ENCODE measurements at regions not wholly inside any gene's neighbourhood (a gene's known extent, or its start where the extent isn't known, plus 50 kb on each side); places are given as distances from the start of the nearest gene placed in this dataset.

GRCh38 chr17:83179811-83180210 lies 100.4 kb downstream of the METRNL start:
- H3K9me3 Mint-ChIP-seq, result no peaks in the 10 kb centered on the region
- no peaks in the 10 kb centered on the region for H3K36me3 Mint-ChIP-seq
- H3K27ac Mint-ChIP-seq, result no peak overlapping the region
- no peak overlapping the region for H3K4me3 Mint-ChIP-seq
- peaks cover 10 to 13% (median 11%) of the 10 kb centered on the region in 3 donors for H3K4me1 Mint-ChIP-seq
- H3K27me3 Mint-ChIP-seq, result peaks cover 4% of the 10 kb centered on the region

DNA sequence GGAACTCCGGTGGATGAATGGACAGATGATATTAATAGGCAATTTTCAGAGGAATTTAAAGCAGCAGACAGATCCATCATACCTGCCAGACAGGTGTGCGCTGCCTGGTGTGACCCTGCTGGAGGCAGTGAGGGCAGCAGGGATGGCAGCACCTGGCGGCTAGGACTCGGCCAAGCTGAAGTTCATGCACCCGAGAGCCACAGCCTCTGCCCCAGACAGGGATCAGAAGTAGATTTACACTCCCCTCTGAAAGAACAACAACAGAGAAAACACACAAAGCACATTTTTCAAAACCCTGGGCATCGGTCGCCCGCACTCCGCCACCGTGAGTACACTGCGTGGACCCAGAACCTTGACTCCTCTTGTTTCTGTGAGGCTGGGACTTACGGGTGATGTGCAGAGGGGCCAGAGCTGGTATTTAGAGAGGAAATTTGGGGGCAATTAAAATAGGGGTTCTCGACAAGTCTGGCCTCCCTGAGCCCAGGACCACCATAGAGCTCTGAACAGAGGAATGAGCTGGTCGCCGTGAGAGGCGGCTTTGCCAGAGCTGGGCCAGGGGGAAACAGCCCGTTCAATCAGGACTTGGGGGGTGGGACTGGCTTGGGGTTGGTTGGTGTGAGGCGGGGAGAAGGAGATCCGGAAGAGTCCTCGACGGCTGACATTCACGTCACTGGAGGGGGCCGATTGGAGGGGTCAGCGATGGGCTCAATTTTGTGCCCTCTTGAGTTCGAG lies 101.0 kb downstream of the METRNL start:
- Mint-ChIP-seq H3K27me3 (no peaks in the 10 kb centered on the region), H3K9me3 (peaks cover 0 to 2% (median 0%) of the 10 kb centered on the region in 3 donors), H3K27ac (no peak overlapping the region), H3K4me1 (peaks cover 5 to 8% (median 5%) of the 10 kb centered on the region in 3 donors), H3K4me3 (no peak overlapping the region), H3K36me3 (no peaks in the 10 kb centered on the region)

- no peaks in the 10 kb centered on the region for H3K27me3 Mint-ChIP-seq
- H3K4me1 Mint-ChIP-seq, result peaks cover 1 to 3% (median 3%) of the 10 kb centered on the region in 3 donors
- no peak overlapping the region for H3K27ac Mint-ChIP-seq
- no peaks in the 10 kb centered on the region for H3K36me3 Mint-ChIP-seq
- H3K4me3 Mint-ChIP-seq, result no peak overlapping the region
- peaks cover 0 to 2% (median 0%) of the 10 kb centered on the region in 3 donors for H3K9me3 Mint-ChIP-seq
These were observed 101.6 kb downstream of the METRNL start for GRCh38 chr17:83180996-83181481.

- Mint-ChIP-seq H3K27ac (peak overlapping the region in 1 of 3 donors; percentile 86), H3K4me3 (no peak overlapping the region), H3K9me3 (peaks cover 0 to 4% (median 0%) of the 10 kb centered on the region in 3 donors), H3K27me3 (no peaks in the 10 kb centered on the region), H3K4me1 (peaks cover 0 to 3% (median 1%) of the 10 kb centered on the region in 3 donors), H3K36me3 (no peaks in the 10 kb centered on the region)
These were observed 102.7 kb downstream of the METRNL start for GRCh38 chr17:83181991-83182619.

- Mint-ChIP-seq H3K9me3 (peaks cover 0 to 4% (median under 1%) of the 10 kb centered on the region in 3 donors), H3K4me1 (peaks cover 0 to 3% (median 1%) of the 10 kb centered on the region in 3 donors), H3K36me3 (no peaks in the 10 kb centered on the region), H3K27me3 (no peaks in the 10 kb centered on the region), H3K4me3 (peak overlapping the region in 1 of 4 donors; percentile 34), H3K27ac (peak overlapping the region in 1 of 3 donors; percentile 86)
These were observed 103.3 kb downstream of the METRNL start for GRCh38 chr17:83182620-83183101.

DNA sequence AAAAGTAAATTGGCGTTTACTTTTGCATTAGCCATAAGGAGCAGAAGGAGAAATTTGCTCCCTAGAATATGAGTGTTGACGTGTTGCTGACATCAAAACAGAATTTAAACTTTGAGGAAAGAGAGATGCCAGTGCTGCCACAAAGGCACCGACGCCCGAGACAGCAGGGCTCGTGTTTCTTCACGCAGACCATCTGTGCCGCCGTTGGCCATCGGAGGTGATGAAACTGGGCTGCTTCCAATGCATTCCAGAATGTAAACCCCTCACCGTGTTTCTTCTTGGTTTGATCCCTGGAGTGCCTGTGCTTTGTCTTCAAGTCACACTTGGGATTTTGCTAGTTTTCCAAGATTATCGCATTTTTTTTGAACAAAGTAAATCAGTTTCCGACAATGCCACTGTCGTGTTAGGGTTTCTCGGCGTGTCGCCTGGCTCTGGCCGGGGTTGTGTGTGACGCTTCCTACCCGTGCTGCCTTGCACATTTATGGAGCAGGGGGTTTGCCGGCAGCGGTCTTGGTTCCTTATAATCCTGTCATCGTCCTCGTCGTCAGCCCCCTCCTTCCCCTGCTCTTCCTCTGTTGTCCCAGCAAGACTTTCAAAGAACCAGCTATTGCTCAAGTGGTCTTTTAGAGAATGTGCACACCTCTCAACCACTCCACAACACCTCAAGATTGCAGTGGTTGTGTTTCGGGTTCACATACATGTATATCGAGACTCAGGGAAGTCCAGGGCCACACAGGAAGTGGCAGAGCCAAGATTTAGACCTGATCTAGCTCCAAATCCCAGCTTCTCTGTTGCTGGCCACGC lies 103.9 kb downstream of the METRNL start:
- no peak overlapping the region for H3K27ac Mint-ChIP-seq
- peaks cover 0 to 5% (median 4%) of the 10 kb centered on the region in 3 donors for H3K9me3 Mint-ChIP-seq
- no peaks in the 10 kb centered on the region for H3K27me3 Mint-ChIP-seq
- no peaks in the 10 kb centered on the region for H3K36me3 Mint-ChIP-seq
- peaks cover 0 to 3% (median 1%) of the 10 kb centered on the region in 3 donors for H3K4me1 Mint-ChIP-seq
- peak overlapping the region in 1 of 4 donors; percentile 6 for H3K4me3 Mint-ChIP-seq

DNA sequence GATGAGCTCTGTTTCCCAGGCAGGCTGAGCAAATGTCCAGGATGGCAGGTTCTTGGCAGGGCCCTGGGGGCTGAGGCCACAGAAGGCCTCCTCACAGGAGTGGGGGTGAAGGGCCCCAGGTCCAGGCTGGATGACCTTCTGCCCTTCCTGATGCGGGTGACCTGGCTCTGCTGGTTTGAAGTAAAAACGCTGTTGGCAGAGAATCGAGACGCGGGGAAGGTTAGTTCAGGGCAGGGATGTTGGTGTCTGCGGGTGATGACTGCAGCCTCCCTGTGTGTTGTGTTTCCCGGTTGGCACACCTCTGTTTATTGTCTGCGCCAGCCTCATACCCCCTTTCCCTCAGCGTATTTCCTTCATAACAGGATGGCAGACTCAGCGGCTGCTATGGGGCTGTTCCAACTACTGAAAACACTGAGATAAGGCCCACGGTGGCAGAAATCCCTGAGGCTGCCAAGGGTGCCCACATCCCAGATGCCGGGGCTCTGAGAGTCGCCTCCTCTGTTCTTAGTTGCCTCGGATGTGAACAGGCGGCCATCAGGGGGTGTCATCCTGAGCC lies 104.6 kb downstream of the METRNL start:
- H3K36me3 Mint-ChIP-seq, result peaks cover 2% of the 10 kb centered on the region
- no peak overlapping the region for H3K27ac Mint-ChIP-seq
- peaks cover 0 to 5% (median 4%) of the 10 kb centered on the region in 3 donors for H3K9me3 Mint-ChIP-seq
- no peak overlapping the region for H3K4me3 Mint-ChIP-seq
- peaks cover 0 to 3% (median 1%) of the 10 kb centered on the region in 3 donors for H3K4me1 Mint-ChIP-seq
- no peaks in the 10 kb centered on the region for H3K27me3 Mint-ChIP-seq

DNA sequence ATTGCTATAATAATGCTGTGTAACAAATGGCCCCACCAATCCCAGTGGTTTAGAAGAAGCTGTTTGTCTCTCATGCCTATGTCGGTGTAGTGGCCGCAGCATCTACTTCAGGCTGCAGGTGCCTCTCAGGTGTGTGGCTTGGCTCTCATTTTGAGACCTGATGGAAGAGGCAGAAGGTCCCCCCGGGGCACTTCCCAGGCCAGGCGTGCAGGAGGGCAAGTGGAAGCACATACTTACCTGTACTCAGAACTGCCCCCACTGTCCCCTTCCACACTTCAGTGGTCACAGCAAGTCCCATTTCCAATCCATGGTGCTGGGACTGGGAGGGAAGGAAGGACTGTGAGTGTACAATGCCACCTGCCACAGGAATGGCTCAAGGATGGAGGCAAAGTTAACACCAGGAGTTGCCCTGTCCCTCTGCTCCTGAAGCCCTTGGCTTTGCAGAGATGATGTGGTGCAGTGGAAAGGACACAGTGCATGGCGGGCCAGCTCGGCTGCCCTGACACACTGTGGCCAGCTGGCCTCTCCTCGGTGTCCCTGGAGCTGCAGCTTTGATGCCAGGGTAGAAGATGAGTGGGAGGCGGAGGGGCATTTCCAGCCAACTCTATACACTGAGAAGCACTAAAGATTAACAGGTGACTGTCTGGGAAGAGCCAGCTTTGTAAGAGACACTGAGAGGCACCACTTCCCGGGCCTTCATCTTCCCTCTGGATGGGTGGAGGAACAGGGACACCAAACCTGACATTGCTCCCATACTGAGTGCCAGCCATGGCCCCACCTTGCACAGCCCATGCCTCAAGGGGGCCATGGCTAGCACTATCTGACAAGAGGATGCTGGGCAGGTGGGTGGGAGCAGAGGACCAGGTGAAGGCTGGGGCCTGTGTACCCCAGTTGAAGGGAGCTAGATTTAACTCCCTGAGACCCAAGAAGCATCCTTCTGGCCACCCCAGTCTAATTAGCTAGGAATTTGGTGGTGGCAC lies 105.9 kb downstream of the METRNL start:
- Mint-ChIP-seq H3K36me3 (peaks cover 2% of the 10 kb centered on the region), H3K4me1 (peaks cover 0 to 3% (median 1%) of the 10 kb centered on the region in 3 donors), H3K9me3 (peaks cover 0 to 5% (median 4%) of the 10 kb centered on the region in 3 donors), H3K4me3 (no peak overlapping the region), H3K27me3 (no peaks in the 10 kb centered on the region), H3K27ac (no peak overlapping the region)

- no peak overlapping the region for H3K27ac Mint-ChIP-seq
- H3K9me3 Mint-ChIP-seq, result peaks cover 0 to 7% (median 4%) of the 10 kb centered on the region in 3 donors
- no peak overlapping the region for H3K4me3 Mint-ChIP-seq
- H3K36me3 Mint-ChIP-seq, result peaks cover 2% of the 10 kb centered on the region
- peaks cover 0 to 3% (median 1%) of the 10 kb centered on the region in 3 donors for H3K4me1 Mint-ChIP-seq
- no peaks in the 10 kb centered on the region for H3K27me3 Mint-ChIP-seq
These were observed 106.8 kb downstream of the METRNL start for GRCh38 chr17:83186226-83186625.

- H3K27ac Mint-ChIP-seq, result no peak overlapping the region
- peaks cover 0 to 7% (median 4%) of the 10 kb centered on the region in 3 donors for H3K9me3 Mint-ChIP-seq
- H3K36me3 Mint-ChIP-seq, result peaks cover 2% of the 10 kb centered on the region
- peaks cover 0 to 3% (median 3%) of the 10 kb centered on the region in 3 donors for H3K4me1 Mint-ChIP-seq
- H3K4me3 Mint-ChIP-seq, result no peak overlapping the region
- no peaks in the 10 kb centered on the region for H3K27me3 Mint-ChIP-seq
These were observed 107.5 kb downstream of the METRNL start for GRCh38 chr17:83186751-83187421.

DNA sequence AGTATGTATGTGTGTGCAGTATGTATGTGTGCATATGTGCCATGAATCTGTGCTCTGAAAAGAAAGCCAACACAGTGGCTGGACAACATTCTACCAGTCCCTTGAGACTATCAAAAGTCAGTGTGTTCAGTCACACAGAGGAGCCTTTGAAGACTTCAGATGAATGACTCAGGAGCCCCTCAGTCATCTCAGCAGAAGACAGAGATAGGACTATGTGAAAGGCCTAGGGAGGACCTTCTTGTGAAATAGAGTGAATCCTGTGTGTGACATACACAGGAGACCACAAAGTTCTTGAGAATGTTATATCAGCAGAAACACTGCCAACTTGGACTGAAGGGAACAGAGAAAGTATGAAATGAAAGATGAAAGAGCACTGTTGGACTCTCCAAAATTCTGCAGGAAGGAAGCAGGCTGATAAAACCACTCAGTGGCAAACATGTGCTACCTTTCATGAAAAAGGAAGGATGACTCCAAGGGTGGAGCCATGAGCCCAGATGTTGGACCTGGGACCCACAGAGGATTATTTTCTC lies 108.4 kb downstream of the METRNL start:
- H3K27ac Mint-ChIP-seq, result no peak overlapping the region
- H3K4me1 Mint-ChIP-seq, result peaks cover 0 to 3% (median 2%) of the 10 kb centered on the region in 3 donors
- H3K4me3 Mint-ChIP-seq, result no peak overlapping the region
- H3K9me3 Mint-ChIP-seq, result peaks cover 0 to 7% (median 4%) of the 10 kb centered on the region in 3 donors
- H3K36me3 Mint-ChIP-seq, result peaks cover 2% of the 10 kb centered on the region
- no peaks in the 10 kb centered on the region for H3K27me3 Mint-ChIP-seq

DNA sequence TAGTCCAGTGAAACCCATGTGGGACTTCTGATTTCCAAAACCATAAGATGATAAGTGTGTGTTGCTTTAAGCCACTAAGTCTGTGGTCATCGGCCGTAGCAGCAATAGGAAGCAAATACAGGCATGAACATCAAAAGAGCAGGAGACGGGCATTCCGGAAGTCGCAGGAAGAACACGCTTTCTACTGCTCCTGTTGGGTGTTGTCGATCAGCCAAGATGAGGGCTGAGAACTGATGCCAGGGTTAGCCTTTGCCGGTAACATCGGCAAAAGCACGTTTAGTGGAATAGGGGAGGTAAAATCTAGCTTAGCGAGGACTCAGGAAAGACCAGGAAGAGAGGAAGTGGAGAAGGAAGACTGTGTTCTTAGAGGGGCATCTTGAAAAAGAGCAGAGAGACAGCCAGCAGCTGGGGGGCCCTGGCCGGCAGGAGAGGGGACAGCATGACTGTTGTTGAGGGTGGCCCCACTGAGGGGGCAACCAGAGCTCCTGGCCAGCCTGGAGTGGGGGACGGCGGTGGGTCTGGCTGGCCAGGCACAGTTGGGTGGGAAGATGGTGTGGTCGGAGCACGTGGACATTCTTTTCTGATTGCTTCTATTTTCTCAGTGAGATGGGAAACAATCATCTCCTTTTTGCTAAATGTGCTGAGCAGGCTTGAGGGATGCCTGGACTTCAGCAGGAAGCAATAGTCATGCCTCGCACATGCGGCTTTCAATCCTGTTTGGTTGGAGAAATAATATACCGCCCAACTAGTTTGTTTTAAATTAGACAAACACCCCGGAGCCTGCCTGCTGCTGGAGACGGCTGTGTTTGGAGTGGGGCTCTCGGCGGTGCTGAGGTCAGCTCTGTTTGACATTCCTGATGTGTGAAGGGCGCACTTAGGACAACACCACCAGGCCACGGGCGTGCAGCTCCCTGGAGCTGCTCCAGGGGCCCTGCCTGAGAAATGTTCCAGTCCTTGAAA lies 109.9 kb downstream of the METRNL start:
- Mint-ChIP-seq H3K4me3 (no peak overlapping the region), H3K4me1 (peaks cover 5 to 8% (median 5%) of the 10 kb centered on the region in 3 donors), H3K27me3 (peaks cover 4% of the 10 kb centered on the region), H3K9me3 (peaks cover 0 to 7% (median 4%) of the 10 kb centered on the region in 3 donors), H3K27ac (peak overlapping the region in 2 of 3 donors; percentile 13 to 31), H3K36me3 (peaks cover 2% of the 10 kb centered on the region)

Data from IgD-negative memory B cell (primary cell).